Limb (tissue), 2 donors: ENCODE measurements at regions not wholly inside any gene's neighbourhood (a gene's known extent, or its start where the extent isn't known, plus 50 kb on each side); places are given as distances from the start of the nearest gene placed in this dataset.
A peak's percentile ranks its signal among the peaks of the same experiment; 100 is the strongest.

Source experiments
- DNase-seq, 2 donors: peaks; one replicate each; pipeline ENCODE4 v3.0.0-alpha.2; 2016; ENCODE audit errors: extremely low spot score in 2 of 2

DNA sequence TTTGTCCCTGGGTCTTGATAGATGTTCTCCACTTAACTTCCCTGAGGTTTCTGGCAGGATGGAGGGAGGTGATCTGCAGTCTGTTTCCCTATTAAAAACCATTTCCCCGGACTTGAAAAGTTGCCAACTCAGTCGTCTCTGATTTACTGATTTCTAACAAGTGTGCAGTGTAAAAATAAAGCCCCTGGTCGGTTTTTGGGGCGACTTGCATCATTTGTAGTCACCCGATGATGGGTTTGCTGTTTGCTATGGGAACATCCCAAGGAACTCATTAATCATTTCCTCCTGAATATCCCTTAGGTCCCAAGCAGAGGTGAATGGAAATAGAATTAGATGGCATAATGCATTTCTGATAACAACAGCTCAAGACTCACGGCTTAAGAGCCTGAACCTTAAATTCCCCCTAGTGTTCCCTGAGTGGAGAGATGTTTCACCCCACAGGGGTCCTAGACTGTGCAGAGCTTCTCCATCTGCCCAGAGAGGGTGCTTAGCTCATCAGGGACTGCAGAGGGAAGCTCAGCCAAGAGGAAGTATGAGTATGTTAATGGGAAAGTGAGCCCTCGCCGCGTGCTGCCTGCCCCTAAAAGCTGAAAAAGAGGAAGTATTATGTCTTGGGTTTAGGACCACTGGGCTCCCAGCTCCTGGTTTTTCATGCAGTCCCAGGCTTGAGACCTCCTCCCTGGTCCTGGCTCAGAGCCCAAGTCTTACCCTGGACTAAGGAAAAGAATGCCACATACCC is 115.1 kb upstream of the DAP start:
- DNase-seq: no peak

DNA sequence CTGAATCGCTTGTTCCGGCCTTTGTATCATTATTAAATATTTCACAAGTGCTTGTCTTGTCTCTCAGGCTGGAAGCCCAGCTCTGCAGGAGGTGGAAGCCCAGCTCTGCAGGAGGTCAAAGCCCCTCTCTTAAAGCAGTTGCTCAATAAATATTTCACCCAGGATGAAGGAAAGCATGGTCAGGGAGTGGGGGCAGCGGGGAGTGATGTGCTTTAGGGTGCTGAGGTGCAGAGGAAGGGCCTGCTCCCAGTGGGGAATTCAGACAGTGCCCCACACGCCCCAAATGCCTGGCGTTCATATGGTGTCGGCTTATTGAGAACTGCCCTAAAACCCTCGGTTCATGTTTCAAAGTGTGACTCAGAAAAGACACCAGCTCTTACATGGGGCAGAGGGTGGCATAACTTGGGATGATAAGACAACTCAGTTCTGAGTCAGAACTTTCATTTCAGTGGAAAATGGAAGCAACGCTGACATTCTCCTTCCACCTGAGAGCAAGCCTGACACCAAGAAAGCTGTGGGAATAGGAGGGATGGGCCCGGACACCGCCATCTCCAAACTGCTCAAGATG is 114.3 kb upstream of the DAP start:
- no peak for DNase-seq

DNA sequence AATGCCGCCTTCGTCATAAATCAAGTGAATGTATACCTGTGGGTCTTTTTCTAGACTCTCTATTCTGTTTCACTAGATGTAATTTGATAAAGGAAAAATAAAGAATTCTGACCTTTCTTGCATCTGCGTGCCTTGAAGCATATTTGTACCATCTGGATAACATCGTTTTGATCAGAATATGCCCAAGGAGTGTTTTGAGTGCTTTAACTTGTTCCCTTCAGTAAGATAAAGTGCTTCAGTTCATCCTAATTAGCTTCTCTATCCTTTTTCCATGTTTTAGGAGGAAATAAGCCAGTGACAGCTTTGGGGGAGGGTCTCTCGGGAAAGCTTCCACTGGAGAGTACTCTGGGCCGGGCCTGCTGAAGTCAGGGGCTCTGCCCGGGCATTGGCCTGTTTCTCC is 113.5 kb upstream of the DAP start:
- no peak for DNase-seq

- no peak for DNase-seq
Measured at GRCh38 chr5:10870791-10871190, 109.8 kb upstream of the DAP start.

- DNase-seq: no peak
Measured at GRCh38 chr5:10868956-10869355, 107.9 kb upstream of the DAP start.

DNA sequence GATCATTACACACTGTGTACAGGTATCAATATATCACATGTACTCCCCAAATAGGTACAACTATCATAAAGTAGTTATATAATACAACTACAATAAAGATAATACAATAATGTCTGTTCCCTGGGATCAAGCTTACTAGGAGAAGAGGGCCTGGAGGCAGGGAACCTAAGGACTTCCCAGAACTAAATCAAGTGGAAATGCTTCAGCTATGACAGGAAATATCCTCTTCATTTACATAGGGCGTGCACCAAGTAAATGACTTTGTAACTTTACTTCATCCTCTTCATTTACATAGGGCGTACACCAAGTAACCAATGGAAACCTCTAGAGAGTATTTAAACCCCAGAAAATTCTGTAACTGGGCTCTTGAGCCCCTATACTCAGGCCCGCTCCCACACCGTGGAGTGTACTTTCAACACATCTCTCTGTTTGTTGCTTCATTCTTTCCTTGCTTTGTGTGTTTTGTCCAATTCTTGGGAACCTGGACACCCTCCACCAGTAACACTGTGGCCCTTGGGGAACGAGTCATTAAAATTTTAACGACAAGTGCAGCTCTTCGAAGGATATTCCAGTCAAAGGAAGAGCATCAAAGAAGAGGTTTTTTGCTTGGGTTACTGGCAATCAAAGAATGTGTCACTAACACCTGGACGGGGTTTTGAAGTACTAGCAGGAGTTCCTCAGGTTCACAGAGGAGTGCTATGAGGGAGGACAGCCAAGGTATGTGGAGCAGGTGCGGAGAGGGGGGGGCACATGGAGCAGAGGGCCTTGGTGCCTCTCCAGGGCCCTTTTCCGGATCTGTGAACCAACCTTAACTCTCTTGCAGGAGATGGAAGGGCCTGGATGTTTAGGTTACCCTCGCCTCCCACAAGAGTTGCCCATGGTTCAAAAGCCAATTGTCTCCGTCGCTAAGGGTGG is 106.6 kb upstream of the DAP start:
- DNase-seq: no peak

- DNase-seq: no peak
Measured at GRCh38 chr5:10866913-10867312, 105.9 kb upstream of the DAP start.

DNA sequence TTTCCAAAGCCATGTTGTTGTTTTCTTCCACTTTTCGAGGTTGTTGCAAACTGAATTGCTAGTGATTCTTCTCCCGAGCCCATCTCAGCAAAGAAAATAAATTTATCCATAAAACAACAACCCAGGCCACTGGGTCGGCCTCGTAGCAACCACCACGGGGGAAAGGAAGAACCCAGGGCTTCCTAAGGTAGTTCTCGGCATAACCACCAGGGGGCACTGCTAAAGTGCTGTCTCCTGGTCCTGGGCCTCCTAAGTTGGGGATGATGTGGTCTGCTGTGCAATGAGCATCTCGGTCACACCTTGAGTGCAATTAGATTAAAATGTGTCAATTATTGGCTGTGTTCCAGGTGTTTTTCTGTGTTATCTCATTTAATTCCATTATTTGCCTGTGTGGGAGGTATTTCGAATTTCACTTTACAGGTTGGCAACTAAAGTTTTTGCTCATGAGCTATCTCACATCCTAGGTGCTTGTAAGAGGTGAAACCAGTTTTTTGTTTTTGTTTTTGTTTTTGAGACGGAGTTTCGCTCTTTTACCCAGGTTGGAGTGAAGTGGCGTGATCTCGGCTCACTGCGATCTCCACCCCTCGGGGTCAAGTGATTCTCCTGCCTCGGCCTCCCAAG is 102.8 kb upstream of the DAP start:
- DNase-seq: no peak

DNA sequence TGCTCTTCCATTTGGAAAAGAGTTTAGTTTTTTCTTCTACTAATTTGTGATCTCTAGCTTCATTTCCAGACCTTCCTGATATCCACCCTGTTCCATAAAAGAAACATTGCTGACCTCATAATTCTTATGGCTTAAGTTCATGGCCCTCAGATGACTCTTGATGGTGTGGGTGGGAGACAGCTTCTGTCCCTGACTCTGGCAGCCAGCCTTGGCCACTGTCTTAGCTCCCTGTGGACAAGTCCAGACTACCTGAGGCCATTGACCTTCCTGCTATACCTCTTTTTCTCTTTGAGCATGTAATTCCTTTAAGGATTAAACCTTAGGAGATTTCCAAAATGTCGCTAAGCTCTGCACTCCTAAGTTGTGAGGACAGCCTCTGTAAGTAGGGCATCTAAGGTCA is 101.1 kb upstream of the DAP start:
- DNase-seq: no peak

DNA sequence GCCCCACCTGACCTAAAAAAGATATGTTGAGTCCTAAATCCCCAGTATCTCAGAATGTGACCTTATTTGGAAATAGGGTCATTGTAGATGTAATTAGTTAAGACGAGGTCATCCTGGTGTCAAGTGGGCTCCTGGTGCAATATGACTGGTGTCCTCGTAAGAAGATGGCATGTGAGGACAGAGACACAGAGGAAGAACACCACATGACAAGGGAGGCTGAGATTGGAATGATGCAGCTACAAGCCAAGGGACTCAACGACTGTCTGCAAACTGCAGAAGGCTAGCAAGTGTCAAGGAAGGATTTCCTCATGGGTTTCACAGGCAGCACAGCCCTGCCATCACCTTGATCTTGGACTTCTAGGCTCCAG is 100.4 kb upstream of the DAP start:
- no peak for DNase-seq

DNA sequence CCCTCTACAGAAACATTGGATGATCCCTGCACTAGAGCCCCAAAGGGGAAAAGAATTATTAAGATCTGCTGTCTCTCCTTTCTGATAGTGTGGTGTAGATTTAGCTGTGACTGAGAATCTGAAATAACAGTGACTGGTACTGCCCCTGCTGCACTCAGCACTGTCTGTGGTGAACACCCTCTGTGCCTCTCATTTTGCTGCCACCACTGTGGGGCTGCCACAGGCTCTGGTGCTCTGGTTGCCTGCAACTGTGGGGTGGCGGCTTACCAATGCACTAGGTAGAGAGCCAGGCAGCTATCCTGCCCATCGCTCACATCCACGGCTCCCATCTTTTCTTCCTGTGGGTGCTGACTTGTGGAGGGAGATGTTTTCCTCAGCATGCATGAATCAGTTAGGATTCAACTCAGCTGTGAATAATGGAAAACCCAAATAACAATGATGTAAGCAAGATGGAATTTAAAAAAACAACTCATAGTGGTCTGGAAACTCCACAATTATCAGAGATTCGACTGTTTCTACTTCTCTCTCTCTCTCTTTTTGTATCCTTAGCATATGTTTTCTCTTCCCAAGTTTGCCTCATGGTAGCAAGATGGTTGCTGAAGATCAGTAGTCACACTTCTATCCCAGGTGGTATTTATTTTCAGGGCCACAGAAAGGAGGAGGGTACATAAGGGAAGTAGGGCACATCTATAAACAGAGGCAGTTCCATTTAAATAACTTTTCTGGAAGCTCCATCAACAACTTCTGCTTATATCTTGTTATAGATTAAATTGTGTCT is 99.8 kb upstream of the DAP start:
- no peak for DNase-seq

GRCh38 chr5:10860196-10860543 is 99.1 kb upstream of the DAP start:
- DNase-seq: no peak

DNA sequence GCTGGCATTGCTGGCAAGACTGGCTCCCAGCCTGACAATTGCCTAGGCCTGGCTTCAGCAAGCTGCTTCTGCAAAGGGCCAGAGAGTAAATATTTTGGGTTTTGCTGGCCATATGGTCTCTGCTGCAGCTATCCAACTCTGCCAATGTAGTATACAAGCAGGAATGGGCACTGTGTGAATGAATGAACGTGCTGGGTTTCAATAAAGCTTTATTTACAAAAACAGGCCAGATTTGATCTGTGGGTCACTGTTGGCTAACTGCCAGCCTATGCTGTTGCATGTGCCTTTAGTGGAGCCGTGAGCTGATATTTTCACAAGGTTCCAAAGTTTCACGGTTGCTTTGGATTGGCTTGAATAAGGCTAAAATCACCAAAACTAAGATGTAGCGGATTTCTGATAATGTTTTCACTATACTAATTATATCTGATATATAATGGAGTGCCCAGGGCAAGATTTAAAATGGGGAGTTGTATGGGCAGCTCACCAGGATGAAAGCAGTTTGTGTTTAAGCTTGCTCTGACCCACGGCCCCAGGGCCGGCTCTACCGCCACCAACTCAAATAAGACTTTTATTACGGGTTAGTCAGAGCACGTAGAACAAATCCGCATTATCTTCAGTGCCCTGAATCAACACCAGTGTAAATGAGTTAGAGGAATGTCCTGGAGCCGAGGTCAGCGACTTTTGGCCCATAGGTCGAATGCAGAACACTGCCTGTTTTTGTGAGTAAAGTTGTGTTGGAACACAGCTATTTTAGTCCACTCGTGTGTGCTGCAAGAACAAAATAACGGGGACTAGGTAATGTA is 98.6 kb upstream of the DAP start:
- no peak for DNase-seq

- no peak for DNase-seq
Measured at GRCh38 chr5:10858945-10859344, 97.9 kb upstream of the DAP start.

DNA sequence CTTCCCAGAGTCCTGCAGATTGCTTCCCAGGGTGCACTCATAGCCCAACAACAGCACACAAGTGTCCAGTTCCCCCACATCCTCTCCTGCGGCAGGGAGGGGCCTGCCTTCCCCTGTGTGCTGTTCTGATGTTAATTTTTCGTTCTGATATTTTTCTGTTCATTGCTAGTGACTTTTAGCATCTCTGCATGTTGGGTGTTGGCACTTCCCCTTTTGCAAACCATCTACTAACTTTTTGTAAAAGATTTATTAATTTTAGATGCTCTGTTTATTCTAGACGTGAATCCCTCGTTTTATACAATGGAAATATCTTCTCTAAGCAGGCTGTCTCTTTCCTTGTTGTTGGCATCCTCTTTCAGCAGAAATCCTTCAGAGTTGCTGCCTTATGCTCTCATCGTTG is 97.3 kb upstream of the DAP start:
- DNase-seq: no peak

GRCh38 chr5:10857338-10857733 is 96.3 kb upstream of the DAP start:
- DNase-seq: no peak

- peak; percentile 54 to 86 for DNase-seq
Measured at GRCh38 chr5:10856683-10857337, 95.8 kb upstream of the DAP start.

GRCh38 chr5:10856071-10856470 is 95.0 kb upstream of the DAP start:
- no peak for DNase-seq

- DNase-seq: no peak
Measured at GRCh38 chr5:10854506-10855277, 93.7 kb upstream of the DAP start.
